Astrocyte (in vitro differentiated cells and primary cell): ENCODE measurements at regions not wholly inside any gene's neighbourhood (a gene's known extent, or its start where the extent isn't known, plus 50 kb on each side); places are given as distances from the start of the nearest gene placed in this dataset.
"Not testable (repeated sequence)": the region's sequence is repeated elsewhere in the genome, so short reads cannot be mapped to it uniquely, and the experiment has no call there.

Experiments used
- DNase-seq: peaks from one replicate; pipeline ENCODE4 v3.0.0-alpha.2; 2010; ENCODE audit warnings: low read depth
- FAIRE-seq: peaks from 2 replicates; lab custom pipeline; 2011; peaks lifted over from hg19 to GRCh38; lab: Jason Lieb, UNC
- H2AFZ ChIP-seq: 2 replicates; pipeline ENCODE4 v1.6.0; 2012; ENCODE audit warnings: low read depth, low read length, inconsistent platforms
- H3K27ac ChIP-seq: 2 replicates; pipeline ENCODE4 v1.5.1; 2011; ENCODE audit warnings: low read depth, low read length, inconsistent platforms
- H3K27me3 ChIP-seq: 2 replicates; pipeline ENCODE4 v1.6.0; 2011; ENCODE audit warnings: low read length, inconsistent platforms; ENCODE audit not compliant: insufficient read depth
- H3K36me3 ChIP-seq: 2 replicates; pipeline ENCODE4 v1.5.1; 2011; ENCODE audit warnings: low read length, inconsistent platforms; ENCODE audit not compliant: insufficient read depth
- H3K4me1 ChIP-seq: 2 replicates; pipeline ENCODE4 v1.5.1; 2011; ENCODE audit warnings: low read length, inconsistent platforms; ENCODE audit not compliant: insufficient read depth
- H3K4me2 ChIP-seq: 2 replicates; pipeline ENCODE4 v1.6.0; 2012; ENCODE audit warnings: low read length, inconsistent platforms
- H3K4me3 ChIP-seq: 2 replicates; pipeline ENCODE4 v1.5.1; 2011; ENCODE audit warnings: low read depth, mild to moderate bottlenecking, low read length, inconsistent platforms; ENCODE audit not compliant: insufficient read depth
- H3K79me2 ChIP-seq: 2 replicates; pipeline ENCODE4 v1.6.0; 2012; ENCODE audit warnings: mild to moderate bottlenecking, low read length, inconsistent platforms; ENCODE audit not compliant: insufficient read depth
- H3K9ac ChIP-seq: 2 replicates; pipeline ENCODE4 v1.6.0; 2012; ENCODE audit warnings: mild to moderate bottlenecking, low read length, inconsistent platforms
- H3K9me3 ChIP-seq: 2 replicates; pipeline ENCODE4 v1.5.1; 2012; ENCODE audit warnings: low read depth, mild to moderate bottlenecking, low read length, inconsistent platforms; ENCODE audit not compliant: insufficient read depth
- H4K20me1 ChIP-seq: 2 replicates; pipeline ENCODE4 v1.6.0; 2012; ENCODE audit warnings: low read length, inconsistent platforms; ENCODE audit not compliant: insufficient read depth
- H3K27ac Mint-ChIP-seq: one replicate; pipeline ENCODE4 v1.8.0; 2021; ENCODE audit warnings: mild to moderate bottlenecking, mixed read lengths; ENCODE audit not compliant: unreplicated experiment
- H3K27me3 Mint-ChIP-seq: one replicate; pipeline ENCODE4 v1.8.0; 2021; ENCODE audit warnings: low read depth, mixed read lengths; ENCODE audit not compliant: unreplicated experiment
- H3K36me3 Mint-ChIP-seq: one replicate; pipeline ENCODE4 v1.8.0; 2021; ENCODE audit warnings: low read depth, mixed read lengths; ENCODE audit not compliant: unreplicated experiment
- H3K4me1 Mint-ChIP-seq: one replicate; pipeline ENCODE4 v1.8.0; 2021; ENCODE audit warnings: low read depth, mixed read lengths; ENCODE audit not compliant: unreplicated experiment
- H3K4me3 Mint-ChIP-seq: one replicate; pipeline ENCODE4 v1.8.0; 2021; ENCODE audit warnings: mild to moderate bottlenecking, moderate library complexity, mixed read lengths; ENCODE audit not compliant: unreplicated experiment
- H3K9me3 Mint-ChIP-seq: one replicate; pipeline ENCODE4 v1.8.0; 2021; ENCODE audit warnings: mild to moderate bottlenecking, mixed read lengths; ENCODE audit not compliant: unreplicated experiment
- EZH2 ChIP-seq: IDR thresholded peaks from 2 replicates; pipeline ENCODE4 v1.6.1; 2012; ENCODE audit warnings: mild to moderate bottlenecking, low read length, inconsistent platforms; ENCODE audit not compliant: insufficient read depth
- TF ChIP-seq, protein P1 (sequence below): IDR thresholded peaks from 2 replicates; pipeline ENCODE4 v1.5.1; 2011; ENCODE audit warnings: low read depth, mild to moderate bottlenecking, inconsistent platforms, low read length, moderate library complexity; ENCODE audit not compliant: insufficient read depth

- no peaks in the 10 kb centered on the region for H3K79me2 ChIP-seq
- FAIRE-seq (no peak), DNase-seq (peak; percentile 84)
- H3K27me3 ChIP-seq = no peaks in the 10 kb centered on the region
- no peaks in the 10 kb centered on the region for H3K9me3 Mint-ChIP-seq
- no peak overlapping the region for H2AFZ ChIP-seq
- H3K27ac Mint-ChIP-seq = no peak overlapping the region
- H3K4me1 ChIP-seq = peaks cover 27% of the 10 kb centered on the region
- peak overlapping the region; percentile 21 for H3K4me2 ChIP-seq
- H3K36me3 Mint-ChIP-seq = no peaks in the 10 kb centered on the region
- no peaks in the 10 kb centered on the region for H4K20me1 ChIP-seq
- H3K9me3 ChIP-seq = no peaks in the 10 kb centered on the region
- H3K27me3 Mint-ChIP-seq = no peaks in the 10 kb centered on the region
- H3K9ac ChIP-seq = no peak overlapping the region
- no peak overlapping the region for H3K27ac ChIP-seq
- H3K36me3 ChIP-seq = no peaks in the 10 kb centered on the region
- TF ChIP-seq, protein P1, sequence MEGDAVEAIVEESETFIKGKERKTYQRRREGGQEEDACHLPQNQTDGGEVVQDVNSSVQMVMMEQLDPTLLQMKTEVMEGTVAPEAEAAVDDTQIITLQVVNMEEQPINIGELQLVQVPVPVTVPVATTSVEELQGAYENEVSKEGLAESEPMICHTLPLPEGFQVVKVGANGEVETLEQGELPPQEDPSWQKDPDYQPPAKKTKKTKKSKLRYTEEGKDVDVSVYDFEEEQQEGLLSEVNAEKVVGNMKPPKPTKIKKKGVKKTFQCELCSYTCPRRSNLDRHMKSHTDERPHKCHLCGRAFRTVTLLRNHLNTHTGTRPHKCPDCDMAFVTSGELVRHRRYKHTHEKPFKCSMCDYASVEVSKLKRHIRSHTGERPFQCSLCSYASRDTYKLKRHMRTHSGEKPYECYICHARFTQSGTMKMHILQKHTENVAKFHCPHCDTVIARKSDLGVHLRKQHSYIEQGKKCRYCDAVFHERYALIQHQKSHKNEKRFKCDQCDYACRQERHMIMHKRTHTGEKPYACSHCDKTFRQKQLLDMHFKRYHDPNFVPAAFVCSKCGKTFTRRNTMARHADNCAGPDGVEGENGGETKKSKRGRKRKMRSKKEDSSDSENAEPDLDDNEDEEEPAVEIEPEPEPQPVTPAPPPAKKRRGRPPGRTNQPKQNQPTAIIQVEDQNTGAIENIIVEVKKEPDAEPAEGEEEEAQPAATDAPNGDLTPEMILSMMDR = no peak
- TF ChIP-seq EZH2 = no peak
- H3K4me3 Mint-ChIP-seq = no peak overlapping the region
- H3K4me1 Mint-ChIP-seq = peaks cover 16% of the 10 kb centered on the region
- no peak overlapping the region for H3K4me3 ChIP-seq
These were observed 58.6 kb upstream of the ARHGAP29 start for GRCh38 chr1:94296018-94296417.

DNA sequence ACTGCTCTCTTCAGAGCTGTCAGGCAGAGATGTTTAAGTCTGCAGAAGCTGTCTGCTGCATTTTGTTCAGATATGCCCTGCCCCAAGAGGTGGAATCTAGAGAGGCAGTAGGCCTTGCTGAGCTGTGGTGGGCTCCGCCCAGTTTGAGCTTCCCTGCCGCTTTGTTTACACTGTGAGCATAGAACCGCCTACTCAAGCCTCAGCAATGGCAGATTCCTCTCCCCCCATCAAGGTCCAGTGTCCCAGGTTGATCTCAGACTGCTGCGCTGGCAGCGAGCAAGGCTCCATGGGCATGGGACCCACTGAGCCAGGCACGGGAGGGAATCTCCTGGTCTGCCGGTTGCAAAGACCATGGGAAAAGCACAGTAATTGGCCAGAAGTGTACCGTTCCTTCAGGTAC is 55.6 kb upstream of the ARHGAP29 start:
- not testable (repeated sequence) for H3K27me3 ChIP-seq, H3K9ac ChIP-seq, H4K20me1 ChIP-seq, H3K4me3 Mint-ChIP-seq, DNase-seq, FAIRE-seq, H2AFZ ChIP-seq, H3K4me1 Mint-ChIP-seq, H3K9me3 ChIP-seq, H3K36me3 ChIP-seq, H3K4me3 ChIP-seq, H3K27ac Mint-ChIP-seq, H3K36me3 Mint-ChIP-seq, H3K9me3 Mint-ChIP-seq, H3K4me2 ChIP-seq, H3K27ac ChIP-seq, H3K79me2 ChIP-seq
- peaks cover 11% of the 10 kb centered on the region for H3K27me3 Mint-ChIP-seq
- H3K4me1 ChIP-seq = peaks cover 10% of the 10 kb centered on the region

DNA sequence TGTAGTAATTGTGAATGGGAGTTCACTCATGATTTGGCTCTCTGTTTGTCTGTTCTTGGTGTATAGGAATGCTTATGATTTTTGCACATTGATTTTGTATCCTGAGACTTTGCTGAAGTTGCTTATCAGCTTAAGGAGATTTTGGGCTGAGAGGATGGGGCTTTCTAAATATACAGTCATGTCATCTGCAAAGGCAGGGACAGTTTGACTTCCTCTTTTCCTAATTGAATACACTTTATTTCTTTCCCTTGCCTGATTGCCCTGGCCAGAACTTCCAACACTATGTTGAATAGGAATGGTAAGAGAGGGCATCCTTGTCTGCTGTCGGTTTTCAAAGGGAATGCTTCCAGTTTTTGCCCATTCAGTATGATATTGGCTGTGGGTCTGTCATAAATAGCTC is 51.9 kb upstream of the ARHGAP29 start:
- H3K4me1 ChIP-seq = peaks cover 11% of the 10 kb centered on the region
- not testable (repeated sequence) for DNase-seq, FAIRE-seq, H3K27me3 ChIP-seq, H3K27ac Mint-ChIP-seq, H2AFZ ChIP-seq, H3K9me3 Mint-ChIP-seq, H3K4me3 Mint-ChIP-seq, H3K9me3 ChIP-seq, H3K79me2 ChIP-seq, H3K4me1 Mint-ChIP-seq, H3K36me3 Mint-ChIP-seq, H3K4me2 ChIP-seq, H4K20me1 ChIP-seq, H3K4me3 ChIP-seq, H3K9ac ChIP-seq, H3K27ac ChIP-seq, H3K36me3 ChIP-seq
- peaks cover 11% of the 10 kb centered on the region for H3K27me3 Mint-ChIP-seq
